HFFc6 (cell line): ENCODE measurements at regions not wholly inside any gene's neighbourhood (a gene's known extent, or its start where the extent isn't known, plus 50 kb on each side); places are given as distances from the start of the nearest gene placed in this dataset.

ENCODE experiments used
- DNase-seq: peaks from one replicate; pipeline ENCODE4 v3.0.0-alpha.2; 2018
- H3K27ac Mint-ChIP-seq: 2 replicates; pipeline ENCODE4 v1.8.0; 2020; ENCODE audit warnings: mild to moderate bottlenecking, mixed read lengths
- H3K27me3 Mint-ChIP-seq: 2 replicates; pipeline ENCODE4 v1.8.0; 2021; ENCODE audit warnings: mild to moderate bottlenecking, moderate library complexity, mixed read lengths; ENCODE audit not compliant: insufficient read depth
- H3K36me3 Mint-ChIP-seq: 2 replicates; pipeline ENCODE4 v1.8.0; 2021; ENCODE audit warnings: low read depth, mixed read lengths
- H3K4me1 Mint-ChIP-seq: 2 replicates; pipeline ENCODE4 v1.8.0; 2020; ENCODE audit warnings: low read depth, mixed read lengths
- H3K4me3 Mint-ChIP-seq: 2 replicates; pipeline ENCODE4 v1.8.0; 2020; ENCODE audit warnings: mild to moderate bottlenecking, moderate library complexity, mixed read lengths
- H3K9me3 Mint-ChIP-seq: 2 replicates; pipeline ENCODE4 v1.8.0; 2020; ENCODE audit warnings: mild to moderate bottlenecking, mixed read lengths
- TF ChIP-seq, protein P1 (sequence below): fragments of 200-600 bp; sonication (generic); IDR thresholded peaks from 2 replicates; pipeline ENCODE4 v1.5.0; 2021; ENCODE audit warnings: antibody characterized with exemption, mild to moderate bottlenecking

GRCh38 chr11:39288011-39288410, 2171.4 kb downstream of the LRRC4C start:
- TF ChIP-seq, protein P1, sequence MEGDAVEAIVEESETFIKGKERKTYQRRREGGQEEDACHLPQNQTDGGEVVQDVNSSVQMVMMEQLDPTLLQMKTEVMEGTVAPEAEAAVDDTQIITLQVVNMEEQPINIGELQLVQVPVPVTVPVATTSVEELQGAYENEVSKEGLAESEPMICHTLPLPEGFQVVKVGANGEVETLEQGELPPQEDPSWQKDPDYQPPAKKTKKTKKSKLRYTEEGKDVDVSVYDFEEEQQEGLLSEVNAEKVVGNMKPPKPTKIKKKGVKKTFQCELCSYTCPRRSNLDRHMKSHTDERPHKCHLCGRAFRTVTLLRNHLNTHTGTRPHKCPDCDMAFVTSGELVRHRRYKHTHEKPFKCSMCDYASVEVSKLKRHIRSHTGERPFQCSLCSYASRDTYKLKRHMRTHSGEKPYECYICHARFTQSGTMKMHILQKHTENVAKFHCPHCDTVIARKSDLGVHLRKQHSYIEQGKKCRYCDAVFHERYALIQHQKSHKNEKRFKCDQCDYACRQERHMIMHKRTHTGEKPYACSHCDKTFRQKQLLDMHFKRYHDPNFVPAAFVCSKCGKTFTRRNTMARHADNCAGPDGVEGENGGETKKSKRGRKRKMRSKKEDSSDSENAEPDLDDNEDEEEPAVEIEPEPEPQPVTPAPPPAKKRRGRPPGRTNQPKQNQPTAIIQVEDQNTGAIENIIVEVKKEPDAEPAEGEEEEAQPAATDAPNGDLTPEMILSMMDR: no peak
- Mint-ChIP-seq H3K36me3 (no peaks in the 10 kb centered on the region), H3K27me3 (no peaks in the 10 kb centered on the region), H3K4me3 (no peak overlapping the region), H3K9me3 (peaks cover 65% of the 10 kb centered on the region), H3K4me1 (no peaks in the 10 kb centered on the region), H3K27ac (no peak overlapping the region)
- DNase-seq: no peak

DNA sequence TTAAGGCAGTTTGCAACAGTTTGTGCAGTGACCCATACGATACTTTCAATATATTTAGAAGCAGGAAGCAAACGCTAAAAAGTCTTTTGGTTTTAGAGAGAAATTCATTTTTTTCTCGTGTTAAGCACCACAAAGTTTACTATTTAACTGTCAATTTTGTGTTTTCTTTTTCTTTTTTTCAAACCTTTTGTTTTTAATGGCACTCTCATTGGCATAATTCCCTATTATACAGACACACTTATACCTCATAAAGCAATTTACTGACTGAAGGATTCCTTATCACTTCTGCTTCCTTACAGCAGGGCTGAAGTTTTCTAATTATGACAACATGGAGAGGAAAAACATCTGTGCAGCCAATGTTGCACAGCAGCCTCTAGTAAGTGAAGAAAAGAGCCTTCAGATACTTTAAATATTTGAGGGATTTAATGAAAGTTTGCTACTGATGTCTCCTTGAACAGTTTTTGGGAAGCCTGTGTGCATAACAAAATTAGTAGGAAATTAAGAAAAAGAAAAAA, 2191.2 kb downstream of the LRRC4C start:
- Mint-ChIP-seq H3K27me3 (no peaks in the 10 kb centered on the region), H3K27ac (no peak overlapping the region), H3K9me3 (peaks cover 19% of the 10 kb centered on the region), H3K4me1 (no peaks in the 10 kb centered on the region), H3K4me3 (no peak overlapping the region), H3K36me3 (no peaks in the 10 kb centered on the region)
- DNase-seq: no peak
- TF ChIP-seq, protein P1: no peak

DNA sequence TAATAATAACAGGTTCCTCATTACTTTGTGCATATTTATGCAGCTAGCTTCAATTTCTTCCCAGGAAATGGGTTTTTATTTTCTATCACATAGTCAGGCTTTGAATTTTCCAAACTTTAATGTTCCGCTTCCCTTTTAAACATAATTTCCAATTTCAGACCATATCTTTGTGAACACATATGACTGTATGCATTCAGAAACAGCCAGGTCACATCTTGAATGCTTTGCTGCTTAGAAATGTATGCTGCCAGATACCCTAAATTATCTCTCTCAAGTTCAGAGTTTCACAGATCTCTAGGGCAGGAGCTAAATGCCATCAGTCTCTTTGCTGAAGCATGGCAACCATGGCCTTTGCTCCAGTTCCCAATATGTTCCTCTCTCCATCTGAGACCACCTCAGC, 2203.8 kb downstream of the LRRC4C start:
- Mint-ChIP-seq H3K27me3 (peaks cover 1% of the 10 kb centered on the region; the same call in 1 of the 2 replicates), H3K9me3 (peaks cover 47% of the 10 kb centered on the region), H3K4me1 (no peaks in the 10 kb centered on the region), H3K27ac (no peak overlapping the region), H3K4me3 (no peak overlapping the region), H3K36me3 (no peaks in the 10 kb centered on the region; the same call in 1 of the 2 replicates)
- TF ChIP-seq, protein P1: no peak
- no peak for DNase-seq

DNA sequence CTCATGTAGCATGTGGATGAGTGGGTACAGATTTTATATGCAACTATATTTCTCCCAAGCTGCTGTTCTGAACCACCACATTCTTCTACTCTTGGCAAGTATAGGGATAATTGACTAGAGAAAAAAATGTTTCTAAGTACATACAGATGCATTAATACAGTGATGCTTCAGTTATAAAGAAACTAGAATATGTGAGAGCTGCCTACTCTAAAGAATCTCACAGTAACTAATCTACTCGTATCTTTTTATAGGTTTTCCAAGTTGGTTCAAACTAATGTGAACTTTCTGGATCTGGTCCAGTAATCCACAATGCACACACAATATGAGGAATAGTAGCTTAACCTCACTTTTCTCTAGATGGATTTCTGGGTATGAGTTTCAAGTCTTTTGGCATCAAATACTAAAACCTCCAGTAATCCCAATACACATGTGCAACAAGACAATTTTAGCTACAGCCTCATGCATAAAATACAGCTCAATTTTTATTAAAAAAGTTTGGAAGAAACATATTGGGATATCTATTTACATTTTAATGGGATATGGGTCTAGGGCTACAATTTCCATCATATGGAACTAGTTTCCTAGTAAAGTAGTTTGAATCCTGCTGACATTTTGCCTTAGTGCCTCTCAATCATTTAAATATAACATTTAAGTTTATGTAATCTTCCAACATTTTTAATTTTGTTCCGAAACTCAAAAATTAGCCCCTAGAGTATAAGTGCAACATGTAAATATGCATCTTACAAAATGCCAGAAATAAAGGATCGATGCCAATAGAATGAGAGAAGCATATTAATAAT, 2209.7 kb downstream of the LRRC4C start:
- no peak overlapping the region for H3K4me3 Mint-ChIP-seq
- H3K36me3 Mint-ChIP-seq: no peaks in the 10 kb centered on the region
- H3K9me3 Mint-ChIP-seq: peaks cover 19% of the 10 kb centered on the region
- H3K27ac Mint-ChIP-seq: no peak overlapping the region
- DNase-seq: no peak
- H3K27me3 Mint-ChIP-seq: no peaks in the 10 kb centered on the region
- TF ChIP-seq, protein P1: no peak
- H3K4me1 Mint-ChIP-seq: no peaks in the 10 kb centered on the region

DNA sequence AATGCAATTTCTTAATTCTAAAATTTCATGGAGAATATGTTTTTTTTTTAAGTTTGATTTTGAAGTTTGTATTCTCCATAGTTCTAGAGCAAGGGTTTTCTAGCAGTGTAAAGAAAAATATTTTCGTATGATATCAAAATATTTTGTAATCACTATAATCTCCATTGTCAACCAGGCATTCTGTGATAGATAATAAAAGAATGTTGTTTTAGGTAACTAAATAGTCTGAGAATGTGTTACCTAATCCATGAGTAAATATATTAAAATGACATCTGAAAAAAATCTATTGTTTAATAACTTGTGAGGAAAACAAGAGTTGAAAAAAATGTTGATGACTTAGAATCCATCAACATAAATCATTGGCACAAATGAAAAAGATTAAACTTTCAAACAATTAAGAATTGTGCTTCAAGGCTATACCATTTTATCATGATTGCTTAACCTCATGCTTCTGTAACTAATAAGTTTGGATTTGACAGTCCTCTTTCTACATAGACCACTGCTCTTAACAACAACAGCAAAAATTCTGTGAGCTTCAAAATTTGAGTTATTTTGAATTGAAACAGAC, 2211.8 kb downstream of the LRRC4C start:
- Mint-ChIP-seq H3K27me3 (no peaks in the 10 kb centered on the region), H3K4me1 (no peaks in the 10 kb centered on the region), H3K36me3 (no peaks in the 10 kb centered on the region), H3K4me3 (no peak overlapping the region), H3K27ac (no peak overlapping the region), H3K9me3 (peaks cover 9% of the 10 kb centered on the region)
- TF ChIP-seq, protein P1: no peak
- no peak for DNase-seq
